Spleen (tissue), 11 donors: ENCODE measurements at regions not wholly inside any gene's neighbourhood (a gene's known extent, or its start where the extent isn't known, plus 50 kb on each side); places are given as distances from the start of the nearest gene placed in this dataset.

Experiments
- DNase-seq: peaks from one replicate; pipeline ENCODE4 v3.0.0-alpha.2; 2020
- H3K27ac ChIP-seq, 8 donors: fragments of 200-600 bp; sonication (generic) in 7 of 8; 1 replicate in 4 of 8; 2 replicates in 4 of 8; pipeline versions ENCODE4 v1.5.0 to v1.8.0; 2016 to 2021; ENCODE audit warnings: inconsistent platforms in 4 of 8, mild to moderate bottlenecking in 4 of 8, moderate library complexity in 1 of 8
- H3K27me3 ChIP-seq, 7 donors: fragments of 200-600 bp; sonication (generic) in 6 of 7; replicated peaks in 1 of 7; 1 replicate in 4 of 7; 2 replicates in 3 of 7; pipeline versions ENCODE4 v1.5.0 to v1.8.0; 2016 to 2021; ENCODE audit warnings: inconsistent platforms in 3 of 7, mild to moderate bottlenecking in 1 of 7
- H3K36me3 ChIP-seq, 6 donors: fragments of 200-600 bp; sonication (generic) in 5 of 6; 1 replicate in 4 of 6; 2 replicates in 2 of 6; pipeline versions ENCODE4 v1.5.0 to v1.8.0; 2016 to 2021; ENCODE audit warnings: inconsistent platforms in 2 of 6
- H3K4me1 ChIP-seq, 6 donors: fragments of 200-600 bp; sonication (generic) in 5 of 6; 1 replicate in 3 of 6; 2 replicates in 3 of 6; pipeline versions ENCODE4 v1.5.0 to v1.8.0; 2016 to 2021; ENCODE audit warnings: inconsistent platforms in 3 of 6
- H3K4me3 ChIP-seq, 8 donors: fragments of 200-600 bp; sonication (generic) in 7 of 8; 1 replicate in 4 of 8; 2 replicates in 4 of 8; pipeline versions ENCODE4 v1.5.0 to v1.8.0; 2016 to 2021; ENCODE audit warnings: inconsistent platforms in 4 of 8, mild to moderate bottlenecking in 4 of 8, moderate library complexity in 2 of 8
- H3K9me3 ChIP-seq, 8 donors: fragments of 200-600 bp; sonication (generic) in 7 of 8; 1 replicate in 4 of 8; 2 replicates in 4 of 8; pipeline versions ENCODE4 v1.5.0 to v1.8.0; 2016 to 2021; ENCODE audit warnings: inconsistent platforms in 4 of 8
- CTCF ChIP-seq, 11 experiments: fragments of 200-600 bp in 7 of 11; fragments of 450-650 bp in 4 of 11; sonication (generic) in 4 of 11; IDR thresholded peaks in 8 of 11; conservative IDR thresholded peaks in 3 of 11; 1 replicate in 7 of 11; 2 replicates in 4 of 11; pipeline versions ENCODE4 v1.4.0 to v1.8.0; 2016 to 2021; ENCODE audit warnings: antibody characterized with exemption in 11 of 11, inconsistent platforms in 4 of 11, mild to moderate bottlenecking in 1 of 11
- WGBS, 5 donors: extraction: QIAGEN DNeasy Blood & Tissue Kit in 3 of 5; methylation state at CpG; one replicate each; pipeline versions ENCODE4 v1.1.5 to v1.1.7; 2013 to 2018; 5-methylcytosine and 5-hydroxymethylcytosine counted together
- intact Hi-C: fragments of 100-400 bp; cut with DNase I; formaldehyde crosslinking; loops from one replicate; pipeline ENCODE4 v1.15.0; 2023; ENCODE audit warnings: low total_unique reads
- small RNA-seq, 4 donors: library from RNA; depleted of rRNA; stranded (forward); fragments of <200 nt; gene quantifications; one replicate each; pipeline ENCODE3, GENCODE V24; 2016
- donor health status: healthy with polysubstance abuse.
- donor health status: DM: no; HTN: no; CAD: no; lungs with moderate emphysema.
- donor health status: DM: no; HTN: no; CAD: no.
- donor health status: Bipolar disorder and iron deficiency.
- donor health status: healthy.
- donor health status: DM: no; HTN: no; CAD: no.
- donor health status: DM: yes; HTN: yes; CAD: no.

DNA sequence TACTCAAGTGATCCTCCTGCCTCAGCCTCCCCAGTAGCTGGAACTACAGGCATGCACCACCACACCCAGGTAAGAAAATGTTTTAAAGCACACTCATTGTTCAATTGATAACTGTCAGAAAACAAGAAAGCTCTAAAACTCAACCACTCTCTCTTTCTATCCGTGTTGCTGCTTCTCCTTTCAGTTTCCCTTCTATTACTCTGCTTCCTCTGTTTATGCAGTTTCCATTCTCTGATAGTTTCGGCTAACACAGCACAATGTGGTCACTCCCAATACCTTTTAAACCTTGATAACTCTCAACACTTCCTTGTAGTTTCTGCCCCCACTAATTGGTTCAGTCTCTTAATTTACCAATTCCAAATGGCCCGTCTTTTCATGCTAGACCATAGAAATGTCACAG, 59.2 kb upstream of the NR4A3 start:
- Histone ChIP-seq H3K4me1 (peaks cover 0 to 13% (median 5%) of the 10 kb centered on the region in 6 donors), H3K9me3 (no peaks in the 10 kb centered on the region), H3K4me3 (peak overlapping the region in 1 of 8 donors; percentile 28), H3K27me3 (no peaks in the 10 kb centered on the region), H3K36me3 (no peaks in the 10 kb centered on the region), H3K27ac (peak overlapping the region in 5 of 8 donors; percentile 6 to 76 (median 59))
- WGBS, 5 donors: 33 to 47% (median 37%) methylated on average over 3 of the region's 3 CpGs
- intact Hi-C loops: no loop called here
- DNase-seq: no peak
- TF ChIP-seq CTCF (IDR thresholded peaks at IDR 0.05 in 8 of 11, conservative IDR thresholded peaks at IDR 0.05 in 3 of 11): no peak

Small RNA genes in the stretch of these regions (small RNA-seq; reads per million reads assigned to genes)
- gene AL137067.1: 0 reads per million in 4 donors
- 0 reads per million in 4 donors for gene AL137067.2
